ENCODE measurements at regions not wholly inside any gene's neighbourhood (a gene's known extent, or its start where the extent isn't known, plus 50 kb on each side); places are given as distances from the start of the nearest gene placed in this dataset.

GRCh38 chr9:81128701-81129100, 560.6 kb downstream of the TLE1 start:
- WGBS, 3 donors: 76 to 89% (median 79%) methylated on average over 6 of the region's 6 CpGs
- Histone ChIP-seq H3K27me3 (ENCODE audit: control insufficient read depth in 3 of 3, insufficient read depth in 3 of 3, low read length in 3 of 3) (no peaks in the 10 kb centered on the region), H3K4me3 (ENCODE audit: low read depth in 1 of 3, low read length in 3 of 3) (no peak overlapping the region), H3K36me3 (ENCODE audit: control insufficient read depth in 3 of 3, insufficient read depth in 2 of 3, low read depth in 1 of 3, low read length in 3 of 3) (no peaks in the 10 kb centered on the region), H3K4me1 (ENCODE audit: control insufficient read depth in 3 of 3, insufficient read depth in 2 of 3, low read depth in 1 of 3, low read length in 2 of 3) (no peaks in the 10 kb centered on the region), H3K27ac (ENCODE audit: low read depth in 1 of 3, low read length in 2 of 3) (no peak overlapping the region), H3K9me3 (ENCODE audit: control insufficient read depth in 2 of 2, insufficient read depth in 1 of 2, low read depth in 1 of 2, low read length in 1 of 2) (no peaks in the 10 kb centered on the region)
- DNase-seq (no peak), FAIRE-seq (no peak)

DNA sequence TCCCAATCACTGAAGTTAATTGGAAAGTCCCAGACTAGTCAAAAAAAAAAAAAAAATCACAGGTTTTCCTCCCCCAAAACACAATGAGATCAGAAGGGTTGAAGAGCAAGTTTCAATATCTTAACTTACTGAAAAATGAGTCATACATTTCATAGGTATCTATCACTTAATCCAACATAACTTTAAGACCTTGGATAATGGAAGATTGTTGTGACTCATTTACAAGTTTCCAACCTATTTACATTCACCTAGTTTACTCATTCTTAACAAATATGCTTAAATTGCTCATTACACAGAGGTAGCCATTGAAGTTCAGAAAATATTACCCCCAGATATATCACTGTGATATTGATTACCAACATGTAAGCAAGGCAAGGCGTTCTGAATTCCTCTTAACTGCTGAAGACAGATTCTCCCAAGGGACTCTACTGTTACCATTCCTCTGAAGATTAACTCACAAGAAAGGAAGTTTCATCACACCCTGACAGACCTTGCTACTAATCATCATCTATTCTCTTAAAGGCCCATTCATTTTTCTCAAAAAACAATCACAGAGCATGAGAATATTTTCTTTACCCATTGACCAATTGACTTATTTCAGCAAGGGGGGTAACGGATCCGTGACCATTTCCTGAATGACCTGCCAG, 563.8 kb downstream of the TLE1 start:
- DNase-seq (no peak), FAIRE-seq (no peak)
- 24 to 54% (median 42%) methylated on average over 3 of the region's 3 CpGs for WGBS, 3 donors
- Histone ChIP-seq H3K27ac (ENCODE audit: low read depth in 1 of 3, low read length in 2 of 3) (no peak overlapping the region), H3K4me3 (ENCODE audit: low read depth in 1 of 3, low read length in 3 of 3) (no peak overlapping the region), H3K9me3 (ENCODE audit: control insufficient read depth in 2 of 2, insufficient read depth in 1 of 2, low read depth in 1 of 2, low read length in 1 of 2) (peaks cover 0 to 2% of the 10 kb centered on the region in 2 donors), H3K36me3 (ENCODE audit: control insufficient read depth in 3 of 3, insufficient read depth in 2 of 3, low read depth in 1 of 3, low read length in 3 of 3) (no peaks in the 10 kb centered on the region), H3K27me3 (ENCODE audit: control insufficient read depth in 3 of 3, insufficient read depth in 3 of 3, low read length in 3 of 3) (no peaks in the 10 kb centered on the region), H3K4me1 (ENCODE audit: control insufficient read depth in 3 of 3, insufficient read depth in 2 of 3, low read depth in 1 of 3, low read length in 2 of 3) (no peaks in the 10 kb centered on the region)

DNA sequence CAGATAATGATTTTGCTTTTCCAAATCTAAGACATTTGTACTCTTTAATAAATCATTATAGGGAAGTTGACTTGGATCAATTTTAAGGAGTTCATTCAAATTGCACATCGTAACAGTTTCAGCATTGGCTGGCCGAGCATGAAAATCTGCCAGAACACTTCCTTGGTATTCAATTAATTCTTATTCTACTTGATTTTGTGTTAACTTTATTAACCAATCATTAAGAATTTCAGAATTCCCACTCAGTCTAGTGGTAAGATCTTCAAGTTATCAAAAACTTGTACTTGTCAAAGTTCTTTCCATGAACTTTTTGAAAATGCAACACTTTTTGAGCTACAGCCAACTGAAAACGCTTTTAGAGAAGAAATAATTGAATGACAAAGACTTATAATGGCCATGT, 565.8 kb downstream of the TLE1 start:
- Histone ChIP-seq H3K9me3 (ENCODE audit: control insufficient read depth in 2 of 2, insufficient read depth in 1 of 2, low read depth in 1 of 2, low read length in 1 of 2) (peaks cover 0 to 2% of the 10 kb centered on the region in 2 donors), H3K27me3 (ENCODE audit: control insufficient read depth in 3 of 3, insufficient read depth in 3 of 3, low read length in 3 of 3) (no peaks in the 10 kb centered on the region), H3K4me3 (ENCODE audit: low read depth in 1 of 3, low read length in 3 of 3) (no peak overlapping the region), H3K27ac (ENCODE audit: low read depth in 1 of 3, low read length in 2 of 3) (no peak overlapping the region), H3K36me3 (ENCODE audit: control insufficient read depth in 3 of 3, insufficient read depth in 2 of 3, low read depth in 1 of 3, low read length in 3 of 3) (no peaks in the 10 kb centered on the region), H3K4me1 (ENCODE audit: control insufficient read depth in 3 of 3, insufficient read depth in 2 of 3, low read depth in 1 of 3, low read length in 2 of 3) (no peaks in the 10 kb centered on the region)
- FAIRE-seq: no peak
- no peak for DNase-seq
- WGBS, 3 donors: 64 to 71% (median 70%) methylated on average over 3 of the region's 3 CpGs

- H3K9me3 ChIP-seq (ENCODE audit: control insufficient read depth in 2 of 2, insufficient read depth in 1 of 2, low read depth in 1 of 2, low read length in 1 of 2): peaks cover 0 to 2% of the 10 kb centered on the region in 2 donors
- no peak overlapping the region for H3K27ac ChIP-seq (ENCODE audit: low read depth in 1 of 3, low read length in 2 of 3)
- FAIRE-seq: no peak
- WGBS, 3 donors: 40 to 83% (median 70%) methylated on average over 2 of the region's 2 CpGs
- no peak for DNase-seq
- H3K4me1 ChIP-seq (ENCODE audit: control insufficient read depth in 3 of 3, insufficient read depth in 2 of 3, low read depth in 1 of 3, low read length in 2 of 3): no peaks in the 10 kb centered on the region
- no peaks in the 10 kb centered on the region for H3K36me3 ChIP-seq (ENCODE audit: control insufficient read depth in 3 of 3, insufficient read depth in 2 of 3, low read depth in 1 of 3, low read length in 3 of 3)
- no peak overlapping the region for H3K4me3 ChIP-seq (ENCODE audit: low read depth in 1 of 3, low read length in 3 of 3)
- H3K27me3 ChIP-seq (ENCODE audit: control insufficient read depth in 3 of 3, insufficient read depth in 3 of 3, low read length in 3 of 3): no peaks in the 10 kb centered on the region
Observed at GRCh38 chr9:81122749-81123148, 566.6 kb downstream of the TLE1 start.

GRCh38 chr9:81119591-81119990, 569.8 kb downstream of the TLE1 start:
- FAIRE-seq (no peak), DNase-seq (no peak)
- H3K36me3 ChIP-seq (ENCODE audit: control insufficient read depth in 3 of 3, insufficient read depth in 2 of 3, low read depth in 1 of 3, low read length in 3 of 3): no peaks in the 10 kb centered on the region
- H3K9me3 ChIP-seq (ENCODE audit: control insufficient read depth in 2 of 2, insufficient read depth in 1 of 2, low read depth in 1 of 2, low read length in 1 of 2): peaks cover 0 to 2% of the 10 kb centered on the region in 2 donors
- no peak overlapping the region for H3K4me3 ChIP-seq (ENCODE audit: low read depth in 1 of 3, low read length in 3 of 3)
- 31 to 70% (median 70%) methylated on average over 1 of the region's 1 CpG for WGBS, 3 donors
- H3K27me3 ChIP-seq (ENCODE audit: control insufficient read depth in 3 of 3, insufficient read depth in 3 of 3, low read length in 3 of 3): no peaks in the 10 kb centered on the region
- H3K27ac ChIP-seq (ENCODE audit: low read depth in 1 of 3, low read length in 2 of 3): no peak overlapping the region
- H3K4me1 ChIP-seq (ENCODE audit: control insufficient read depth in 3 of 3, insufficient read depth in 2 of 3, low read depth in 1 of 3, low read length in 2 of 3): no peaks in the 10 kb centered on the region

GRCh38 chr9:81118416-81118815, 570.9 kb downstream of the TLE1 start:
- Histone ChIP-seq H3K27ac (ENCODE audit: low read depth in 1 of 3, low read length in 2 of 3) (no peak overlapping the region), H3K27me3 (ENCODE audit: control insufficient read depth in 3 of 3, insufficient read depth in 3 of 3, low read length in 3 of 3) (no peaks in the 10 kb centered on the region), H3K4me1 (ENCODE audit: control insufficient read depth in 3 of 3, insufficient read depth in 2 of 3, low read depth in 1 of 3, low read length in 2 of 3) (no peaks in the 10 kb centered on the region), H3K36me3 (ENCODE audit: control insufficient read depth in 3 of 3, insufficient read depth in 2 of 3, low read depth in 1 of 3, low read length in 3 of 3) (no peaks in the 10 kb centered on the region), H3K4me3 (ENCODE audit: low read depth in 1 of 3, low read length in 3 of 3) (no peak overlapping the region), H3K9me3 (ENCODE audit: control insufficient read depth in 2 of 2, insufficient read depth in 1 of 2, low read depth in 1 of 2, low read length in 1 of 2) (peaks cover 0 to 2% of the 10 kb centered on the region in 2 donors)
- WGBS, 3 donors: 81 to 97% (median 84%) methylated on average over 1 of the region's 1 CpG
- FAIRE-seq (no peak), DNase-seq (no peak)

DNA sequence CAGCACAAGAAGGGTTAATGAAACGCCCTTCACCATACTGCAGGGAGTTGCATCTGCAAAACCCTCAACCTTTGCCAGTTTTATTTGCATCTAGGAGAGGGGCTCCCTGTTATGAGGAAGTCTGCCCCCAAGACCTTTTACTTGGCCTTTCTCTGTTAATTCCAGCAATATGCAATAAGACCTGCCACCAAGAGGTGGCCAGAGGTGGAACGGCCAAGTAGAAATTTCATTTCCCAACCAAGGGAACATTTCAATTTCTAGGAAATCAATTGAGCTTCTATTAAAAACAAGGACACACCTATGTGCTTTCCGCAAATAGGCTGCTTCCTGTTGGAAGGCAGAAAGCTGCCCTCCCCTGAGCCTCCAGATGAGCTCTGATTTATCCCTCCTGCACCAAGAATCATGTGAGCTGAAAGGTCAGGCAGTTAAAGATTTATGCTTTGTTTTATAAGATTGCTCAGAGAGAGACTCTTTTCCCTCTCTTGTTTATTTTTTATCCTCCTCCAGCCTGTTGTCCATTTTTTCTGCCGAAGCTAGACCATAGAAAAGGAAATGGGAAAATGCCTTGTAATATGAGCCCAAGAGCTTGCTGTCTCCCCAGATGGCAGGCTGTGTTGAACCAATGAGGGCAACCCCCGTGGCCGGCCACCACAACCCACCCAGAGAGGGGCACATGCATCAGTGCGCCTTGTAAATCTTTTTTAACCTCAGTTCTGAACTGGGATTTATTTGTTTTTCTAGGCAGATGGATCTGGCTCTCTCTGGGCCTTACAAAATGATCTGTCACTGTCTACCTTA, 572.8 kb downstream of the TLE1 start:
- 67 to 71% (median 67%) methylated on average over 7 of the region's 7 CpGs for WGBS, 3 donors
- no peak for DNase-seq
- H3K27me3 ChIP-seq (ENCODE audit: control insufficient read depth in 3 of 3, insufficient read depth in 3 of 3, low read length in 3 of 3): no peaks in the 10 kb centered on the region
- no peak overlapping the region for H3K27ac ChIP-seq (ENCODE audit: low read depth in 1 of 3, low read length in 2 of 3)
- no peak overlapping the region for H3K4me3 ChIP-seq (ENCODE audit: low read depth in 1 of 3, low read length in 3 of 3)
- peaks cover 0 to 3% (median 0%) of the 10 kb centered on the region in 3 donors for H3K4me1 ChIP-seq (ENCODE audit: control insufficient read depth in 3 of 3, insufficient read depth in 2 of 3, low read depth in 1 of 3, low read length in 2 of 3)
- H3K36me3 ChIP-seq (ENCODE audit: control insufficient read depth in 3 of 3, insufficient read depth in 2 of 3, low read depth in 1 of 3, low read length in 3 of 3): no peaks in the 10 kb centered on the region
- peaks cover 0 to 2% of the 10 kb centered on the region in 2 donors for H3K9me3 ChIP-seq (ENCODE audit: control insufficient read depth in 2 of 2, insufficient read depth in 1 of 2, low read depth in 1 of 2, low read length in 1 of 2)
- no peak for FAIRE-seq

DNA sequence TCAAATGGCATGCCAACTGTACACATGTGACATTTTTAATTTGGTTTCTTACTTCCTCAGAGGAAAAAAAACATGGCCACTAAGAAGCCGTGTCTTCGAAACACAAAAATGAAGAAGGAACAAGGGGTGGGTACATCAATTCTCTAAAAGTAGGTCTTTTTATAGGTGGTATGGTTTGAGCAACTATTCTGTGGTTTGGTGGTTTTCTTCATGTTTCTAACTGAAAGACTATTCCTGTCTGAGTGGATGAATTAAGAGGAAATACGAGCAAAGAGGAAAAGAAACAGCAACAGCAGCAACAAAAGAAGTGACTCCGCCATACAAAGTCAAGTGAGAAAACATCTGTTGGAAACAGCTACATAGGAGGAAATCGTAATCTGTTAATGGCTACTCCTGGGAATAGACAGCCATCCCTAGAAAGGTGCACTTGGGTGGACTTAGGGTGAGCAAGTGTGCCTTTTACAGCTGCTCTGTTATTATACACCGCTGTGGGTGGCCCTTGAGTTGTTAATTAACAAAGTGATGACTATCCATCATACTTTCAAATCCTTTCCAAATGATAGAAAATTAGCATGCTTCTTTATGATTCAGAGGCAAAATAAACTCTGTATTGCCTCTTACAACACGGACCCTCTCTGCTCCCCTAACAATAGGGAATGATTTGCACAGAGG, 575.8 kb downstream of the TLE1 start:
- Histone ChIP-seq H3K36me3 (ENCODE audit: control insufficient read depth in 3 of 3, insufficient read depth in 2 of 3, low read depth in 1 of 3, low read length in 3 of 3) (no peaks in the 10 kb centered on the region), H3K27me3 (ENCODE audit: control insufficient read depth in 3 of 3, insufficient read depth in 3 of 3, low read length in 3 of 3) (no peaks in the 10 kb centered on the region), H3K4me1 (ENCODE audit: control insufficient read depth in 3 of 3, insufficient read depth in 2 of 3, low read depth in 1 of 3, low read length in 2 of 3) (peaks cover 0 to 3% (median 0%) of the 10 kb centered on the region in 3 donors), H3K9me3 (ENCODE audit: control insufficient read depth in 2 of 2, insufficient read depth in 1 of 2, low read depth in 1 of 2, low read length in 1 of 2) (no peaks in the 10 kb centered on the region), H3K27ac (ENCODE audit: low read depth in 1 of 3, low read length in 2 of 3) (no peak overlapping the region), H3K4me3 (ENCODE audit: low read depth in 1 of 3, low read length in 3 of 3) (no peak overlapping the region)
- no peak for FAIRE-seq
- no peak for DNase-seq
- 53 to 64% (median 56%) methylated on average over 7 of the region's 7 CpGs for WGBS, 3 donors
